ENCODE measurements at regions not wholly inside any gene's neighbourhood (a gene's known extent, or its start where the extent isn't known, plus 50 kb on each side); places are given as distances from the start of the nearest gene placed in this dataset.

- POLR2A ChIA-PET: no interaction called here
- CTCF ChIA-PET: no interaction called here
- TF ChIP-seq CTCF (IDR thresholded peaks at IDR 0.05): no peak
- no peaks in the 10 kb centered on the region for H3K4me1 Mint-ChIP-seq
- intact Hi-C loops (cut with micrococcal nuclease): no loop called here
- H3K9me3 Mint-ChIP-seq: no peaks in the 10 kb centered on the region
- ATAC-seq (ENCODE audit: low read depth) (no peak), DNase-seq (no peak)
- no peak overlapping the region for H3K27ac Mint-ChIP-seq
- H3K4me3 Mint-ChIP-seq: no peak overlapping the region
- peaks cover 12% of the 10 kb centered on the region for H3K27me3 Mint-ChIP-seq
- no peaks in the 10 kb centered on the region for H3K36me3 Mint-ChIP-seq (ENCODE audit: low read depth)
These were observed 396.0 kb upstream of the B3GAT1 start for GRCh38 chr11:134807997-134808396.

DNA sequence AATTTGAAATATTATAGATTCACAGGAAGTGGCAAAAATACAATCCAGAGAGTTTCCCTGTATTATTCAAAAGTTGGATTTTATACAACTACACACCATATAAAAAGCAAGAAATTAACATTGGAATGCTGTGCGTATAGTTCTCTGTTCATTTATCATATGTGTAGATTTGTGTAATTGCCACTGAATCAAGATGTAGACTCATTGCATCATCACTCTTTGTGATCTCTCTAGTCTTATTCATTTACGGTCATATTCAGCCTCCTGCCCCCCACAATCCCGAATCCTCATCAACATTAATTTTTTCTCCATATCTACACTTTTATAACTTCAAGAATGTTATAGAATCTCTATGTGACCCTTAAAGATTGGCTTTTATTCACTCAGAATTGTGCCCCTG lies 390.6 kb upstream of the B3GAT1 start:
- ATAC-seq (ENCODE audit: low read depth) (no peak), DNase-seq (no peak)
- CTCF ChIA-PET: no interaction called here

DNA sequence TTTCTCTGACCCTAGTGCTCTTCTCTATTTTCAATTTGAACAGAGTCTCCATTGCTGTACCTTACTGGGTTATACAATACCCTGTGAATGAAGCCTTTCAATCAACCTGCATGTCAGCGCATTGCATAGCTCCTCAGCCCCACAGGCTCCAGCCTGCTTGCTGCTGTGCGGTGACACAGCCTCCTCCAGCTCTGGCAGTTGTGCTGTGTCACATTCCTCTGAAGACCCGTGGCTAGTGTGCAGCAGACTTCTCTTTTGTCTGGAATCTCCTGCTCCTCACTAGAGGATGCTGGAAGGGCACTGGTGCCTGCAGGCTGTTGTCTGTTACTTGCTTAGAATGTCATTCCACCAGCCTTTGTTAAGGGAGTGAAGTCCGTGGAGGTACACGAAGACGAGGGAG lies 390.1 kb upstream of the B3GAT1 start:
- ChIA-PET CTCF (no interaction called here), POLR2A (no interaction called here)
- no peak overlapping the region for H3K4me3 Mint-ChIP-seq
- no peaks in the 10 kb centered on the region for H3K9me3 Mint-ChIP-seq
- H3K36me3 Mint-ChIP-seq (ENCODE audit: low read depth): no peaks in the 10 kb centered on the region
- no peak overlapping the region for H3K27ac Mint-ChIP-seq
- no peak for ATAC-seq (ENCODE audit: low read depth)
- peaks cover 7% of the 10 kb centered on the region for H3K27me3 Mint-ChIP-seq
- no peak for TF ChIP-seq CTCF (IDR thresholded peaks at IDR 0.05)
- no peaks in the 10 kb centered on the region for H3K4me1 Mint-ChIP-seq
- intact Hi-C loops (cut with micrococcal nuclease): no loop called here
- DNase-seq: no peak

More for the DNA sequence above, 390.6 kb upstream of the B3GAT1 start:
- intact Hi-C loops (cut with micrococcal nuclease): no loop called here
- POLR2A ChIA-PET: no interaction called here
- Mint-ChIP-seq H3K4me3 (no peak overlapping the region), H3K9me3 (no peaks in the 10 kb centered on the region), H3K27ac (no peak overlapping the region), H3K36me3 (ENCODE audit: low read depth) (no peaks in the 10 kb centered on the region), H3K27me3 (peaks cover 7% of the 10 kb centered on the region), H3K4me1 (no peaks in the 10 kb centered on the region)
- TF ChIP-seq CTCF (IDR thresholded peaks at IDR 0.05): no peak

DNA sequence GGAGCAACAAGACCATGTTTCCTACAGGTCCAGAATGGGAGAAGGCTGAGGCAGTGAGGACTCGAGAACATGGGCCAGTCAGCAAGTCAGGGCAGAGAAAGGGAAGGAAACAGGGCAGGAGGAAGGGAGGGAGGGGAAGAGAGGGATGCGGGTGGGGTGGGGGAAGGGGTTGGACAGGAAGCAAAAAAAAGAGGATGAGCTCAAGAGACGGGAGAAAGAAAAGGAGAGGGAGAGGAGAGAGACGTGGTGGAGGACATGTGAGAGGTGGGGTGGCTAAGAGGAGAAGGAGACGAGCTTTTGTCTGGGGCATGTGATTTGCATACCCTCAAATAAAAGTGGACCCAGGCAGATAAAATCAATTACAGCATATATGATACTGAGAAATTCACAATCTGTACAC lies 389.5 kb upstream of the B3GAT1 start:
- Mint-ChIP-seq H3K36me3 (ENCODE audit: low read depth) (no peaks in the 10 kb centered on the region), H3K27me3 (peaks cover 7% of the 10 kb centered on the region), H3K9me3 (no peaks in the 10 kb centered on the region), H3K4me1 (no peaks in the 10 kb centered on the region), H3K27ac (no peak overlapping the region), H3K4me3 (no peak overlapping the region)
- ChIA-PET CTCF (no interaction called here), POLR2A (no interaction called here)
- DNase-seq: no peak
- intact Hi-C loops (cut with micrococcal nuclease): no loop called here
- TF ChIP-seq CTCF (IDR thresholded peaks at IDR 0.05): no peak
- ATAC-seq (ENCODE audit: low read depth): no peak

DNA sequence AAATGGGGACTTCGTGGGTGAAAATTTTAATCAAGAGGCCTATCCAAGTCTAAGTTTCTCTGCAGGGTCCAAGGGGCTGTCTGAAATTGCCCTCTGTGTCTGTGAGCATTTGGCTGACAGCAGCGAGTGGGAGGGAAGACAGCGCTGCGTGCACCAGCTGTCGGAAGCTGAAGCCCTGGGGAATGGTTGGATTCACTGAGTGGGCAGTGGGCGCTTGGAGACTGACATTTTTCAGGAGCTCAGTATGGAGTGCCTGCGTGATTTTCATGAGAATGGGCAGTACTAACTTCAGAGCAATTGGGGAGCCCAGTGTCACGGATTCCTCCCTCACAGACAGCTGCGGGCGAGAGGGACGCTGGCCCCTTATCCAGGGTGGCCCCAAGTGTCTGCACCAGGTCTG lies 388.8 kb upstream of the B3GAT1 start:
- Mint-ChIP-seq H3K4me1 (no peaks in the 10 kb centered on the region), H3K36me3 (ENCODE audit: low read depth) (no peaks in the 10 kb centered on the region), H3K9me3 (no peaks in the 10 kb centered on the region), H3K27ac (no peak overlapping the region), H3K27me3 (peaks cover 4% of the 10 kb centered on the region), H3K4me3 (no peak overlapping the region)
- intact Hi-C loops (cut with micrococcal nuclease): no loop called here
- CTCF ChIA-PET: no interaction called here
- no peak for TF ChIP-seq CTCF (IDR thresholded peaks at IDR 0.05)
- POLR2A ChIA-PET: no interaction called here
- no peak for ATAC-seq (ENCODE audit: low read depth)
- no peak for DNase-seq
